ENCODE measurements at regions not wholly inside any gene's neighbourhood (a gene's known extent, or its start where the extent isn't known, plus 50 kb on each side); places are given as distances from the start of the nearest gene placed in this dataset.

DNA sequence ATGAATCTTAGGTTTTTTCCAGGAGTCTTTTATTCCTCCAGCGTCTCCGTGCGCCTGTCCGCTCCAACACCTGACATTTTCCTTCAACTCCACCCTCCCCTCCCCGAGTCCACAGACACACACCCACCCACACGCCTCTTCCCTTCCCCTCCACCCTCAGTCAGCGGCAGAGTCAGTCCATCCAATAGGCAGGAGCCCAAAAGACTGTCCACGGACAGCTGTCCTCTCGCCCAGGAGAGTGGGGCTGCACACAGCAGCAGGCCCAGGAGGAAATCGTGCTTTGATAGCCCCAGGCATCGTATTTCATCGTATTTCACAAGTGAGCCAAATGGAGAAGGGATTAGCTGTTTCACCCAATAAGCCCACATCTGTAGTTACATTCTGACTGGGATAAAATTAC lies 285.1 kb downstream of the ZEB1 start:
- TF ChIP-seq, protein P1, sequence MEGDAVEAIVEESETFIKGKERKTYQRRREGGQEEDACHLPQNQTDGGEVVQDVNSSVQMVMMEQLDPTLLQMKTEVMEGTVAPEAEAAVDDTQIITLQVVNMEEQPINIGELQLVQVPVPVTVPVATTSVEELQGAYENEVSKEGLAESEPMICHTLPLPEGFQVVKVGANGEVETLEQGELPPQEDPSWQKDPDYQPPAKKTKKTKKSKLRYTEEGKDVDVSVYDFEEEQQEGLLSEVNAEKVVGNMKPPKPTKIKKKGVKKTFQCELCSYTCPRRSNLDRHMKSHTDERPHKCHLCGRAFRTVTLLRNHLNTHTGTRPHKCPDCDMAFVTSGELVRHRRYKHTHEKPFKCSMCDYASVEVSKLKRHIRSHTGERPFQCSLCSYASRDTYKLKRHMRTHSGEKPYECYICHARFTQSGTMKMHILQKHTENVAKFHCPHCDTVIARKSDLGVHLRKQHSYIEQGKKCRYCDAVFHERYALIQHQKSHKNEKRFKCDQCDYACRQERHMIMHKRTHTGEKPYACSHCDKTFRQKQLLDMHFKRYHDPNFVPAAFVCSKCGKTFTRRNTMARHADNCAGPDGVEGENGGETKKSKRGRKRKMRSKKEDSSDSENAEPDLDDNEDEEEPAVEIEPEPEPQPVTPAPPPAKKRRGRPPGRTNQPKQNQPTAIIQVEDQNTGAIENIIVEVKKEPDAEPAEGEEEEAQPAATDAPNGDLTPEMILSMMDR (IDR thresholded peaks at IDR 0.05): no peak
- no peak for TF ChIP-seq TCF7L2 (IDR thresholded peaks at IDR 0.05; ENCODE audit: low read depth, low read length)
